HL-60 (cell line): ENCODE measurements at regions not wholly inside any gene's neighbourhood (a gene's known extent, or its start where the extent isn't known, plus 50 kb on each side); places are given as distances from the start of the nearest gene placed in this dataset.

ENCODE experiments used
- DNase-seq, 2 experiments: peaks; one replicate each; pipeline ENCODE4 v3.0.0-alpha.2; 2010 to 2020; ENCODE audit warnings: low read depth in 1 of 2, low spot score in 1 of 2
- H3K27ac ChIP-seq: fragments of 250-450 bp; sonication (Bioruptor Pico); replicated peaks from 2 replicates; pipeline ENCODE4 v1.5.1; 2020; ENCODE audit warnings: mild to moderate bottlenecking, moderate library complexity
- H3K27me3 ChIP-seq: fragments of 250-450 bp; sonication (Bioruptor Pico); 2 replicates; pipeline ENCODE4 v1.5.1; 2021; ENCODE audit warnings: mild to moderate bottlenecking, moderate library complexity; ENCODE audit not compliant: insufficient read depth, poor library complexity, severe bottlenecking
- H3K4me3 ChIP-seq: replicated peaks from 2 replicates; pipeline ENCODE4 v1.5.1; 2011; ENCODE audit warnings: mild to moderate bottlenecking, control low read depth, low read length; ENCODE audit not compliant: insufficient read depth
- CTCF ChIP-seq: IDR thresholded peaks from one replicate; pipeline ENCODE4 v1.5.1; 2011; ENCODE audit warnings: low read length, control low read depth, inconsistent platforms; ENCODE audit not compliant: insufficient read depth
- GABPA ChIP-seq: IDR thresholded peaks from 2 replicates; pipeline ENCODE4 v1.6.1; 2012; ENCODE audit warnings: low read depth
- POLR2AphosphoS5 ChIP-seq: IDR thresholded peaks from 2 replicates; pipeline ENCODE4 v1.6.1; 2012; ENCODE audit warnings: low read depth
- SPI1 ChIP-seq: IDR thresholded peaks from 2 replicates; pipeline ENCODE4 v1.6.1; 2012; ENCODE audit warnings: low read depth, mild to moderate bottlenecking, borderline replicate concordance
- TF ChIP-seq, protein P1 (sequence below): IDR thresholded peaks from 2 replicates; pipeline ENCODE4 v1.6.1; 2012; ENCODE audit warnings: low read depth; ENCODE audit not compliant: insufficient replicate concordance

GRCh38 chr9:108553111-108553635, 302.6 kb downstream of the ACTL7B start:
- DNase-seq, result no peak
- no peaks in the 10 kb centered on the region for H3K27me3 ChIP-seq
- TF ChIP-seq GABPA, result no peak
- peak; percentile 53; the same call in 1 of the 2 replicates for TF ChIP-seq SPI1
- no peak overlapping the region for H3K27ac ChIP-seq
- no peak overlapping the region for H3K4me3 ChIP-seq

GRCh38 chr9:108552459-108553040, 303.2 kb downstream of the ACTL7B start:
- TF ChIP-seq CTCF, result no peak
- no peak for TF ChIP-seq SPI1
- TF ChIP-seq POLR2AphosphoS5, result no peak
- TF ChIP-seq GABPA, result no peak
- TF ChIP-seq, protein P1, sequence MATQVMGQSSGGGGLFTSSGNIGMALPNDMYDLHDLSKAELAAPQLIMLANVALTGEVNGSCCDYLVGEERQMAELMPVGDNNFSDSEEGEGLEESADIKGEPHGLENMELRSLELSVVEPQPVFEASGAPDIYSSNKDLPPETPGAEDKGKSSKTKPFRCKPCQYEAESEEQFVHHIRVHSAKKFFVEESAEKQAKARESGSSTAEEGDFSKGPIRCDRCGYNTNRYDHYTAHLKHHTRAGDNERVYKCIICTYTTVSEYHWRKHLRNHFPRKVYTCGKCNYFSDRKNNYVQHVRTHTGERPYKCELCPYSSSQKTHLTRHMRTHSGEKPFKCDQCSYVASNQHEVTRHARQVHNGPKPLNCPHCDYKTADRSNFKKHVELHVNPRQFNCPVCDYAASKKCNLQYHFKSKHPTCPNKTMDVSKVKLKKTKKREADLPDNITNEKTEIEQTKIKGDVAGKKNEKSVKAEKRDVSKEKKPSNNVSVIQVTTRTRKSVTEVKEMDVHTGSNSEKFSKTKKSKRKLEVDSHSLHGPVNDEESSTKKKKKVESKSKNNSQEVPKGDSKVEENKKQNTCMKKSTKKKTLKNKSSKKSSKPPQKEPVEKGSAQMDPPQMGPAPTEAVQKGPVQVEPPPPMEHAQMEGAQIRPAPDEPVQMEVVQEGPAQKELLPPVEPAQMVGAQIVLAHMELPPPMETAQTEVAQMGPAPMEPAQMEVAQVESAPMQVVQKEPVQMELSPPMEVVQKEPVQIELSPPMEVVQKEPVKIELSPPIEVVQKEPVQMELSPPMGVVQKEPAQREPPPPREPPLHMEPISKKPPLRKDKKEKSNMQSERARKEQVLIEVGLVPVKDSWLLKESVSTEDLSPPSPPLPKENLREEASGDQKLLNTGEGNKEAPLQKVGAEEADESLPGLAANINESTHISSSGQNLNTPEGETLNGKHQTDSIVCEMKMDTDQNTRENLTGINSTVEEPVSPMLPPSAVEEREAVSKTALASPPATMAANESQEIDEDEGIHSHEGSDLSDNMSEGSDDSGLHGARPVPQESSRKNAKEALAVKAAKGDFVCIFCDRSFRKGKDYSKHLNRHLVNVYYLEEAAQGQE, result no peak
- DNase-seq, result no peak
- no peak overlapping the region for H3K4me3 ChIP-seq
- H3K27ac ChIP-seq, result no peak overlapping the region
- H3K27me3 ChIP-seq, result no peaks in the 10 kb centered on the region

DNA sequence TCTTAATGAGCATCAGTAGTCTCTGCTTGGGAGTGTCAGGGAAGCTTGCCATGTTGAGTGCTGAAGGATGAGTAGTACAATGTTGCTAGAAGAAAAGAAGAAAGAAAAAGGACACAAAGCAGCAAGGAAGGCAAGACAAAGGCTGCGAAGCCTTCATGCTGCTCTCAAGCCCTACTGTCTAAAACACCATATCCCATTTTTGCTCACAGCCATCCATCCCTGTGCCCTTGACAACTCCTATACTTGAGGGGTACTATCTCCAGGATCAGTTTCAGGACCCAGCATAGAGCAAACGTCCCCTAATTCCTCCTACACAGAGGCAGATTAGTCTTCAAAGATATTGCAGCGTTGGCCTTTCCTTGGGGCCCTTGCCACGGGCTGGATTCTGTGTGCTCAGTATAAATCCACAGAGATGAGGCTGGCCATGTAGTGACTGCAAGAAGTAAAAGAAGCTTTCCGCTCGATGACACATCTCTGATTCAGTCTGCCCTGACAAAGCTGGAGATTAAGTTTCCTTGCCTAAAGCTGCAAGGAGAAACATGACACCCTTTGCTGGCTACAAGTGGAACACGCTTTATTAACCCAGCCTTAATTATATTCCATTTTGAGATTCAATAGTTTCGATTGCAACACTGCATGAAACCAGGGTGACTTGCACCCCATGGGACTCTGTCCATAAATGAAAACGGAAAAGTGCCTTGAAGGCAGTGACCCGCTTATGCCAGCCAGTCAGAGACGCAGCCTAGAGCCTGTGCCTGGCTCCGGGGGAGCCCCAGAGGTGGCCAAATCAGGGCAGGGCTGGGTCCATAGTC, 304.6 kb downstream of the ACTL7B start:
- no peak for DNase-seq
- H3K27ac ChIP-seq, result no peak overlapping the region
- TF ChIP-seq SPI1 (no peak), CTCF (no peak), POLR2AphosphoS5 (no peak), GABPA (no peak)
- TF ChIP-seq, protein P1, result no peak
- no peaks in the 10 kb centered on the region for H3K27me3 ChIP-seq
- H3K4me3 ChIP-seq, result no peak overlapping the region

DNA sequence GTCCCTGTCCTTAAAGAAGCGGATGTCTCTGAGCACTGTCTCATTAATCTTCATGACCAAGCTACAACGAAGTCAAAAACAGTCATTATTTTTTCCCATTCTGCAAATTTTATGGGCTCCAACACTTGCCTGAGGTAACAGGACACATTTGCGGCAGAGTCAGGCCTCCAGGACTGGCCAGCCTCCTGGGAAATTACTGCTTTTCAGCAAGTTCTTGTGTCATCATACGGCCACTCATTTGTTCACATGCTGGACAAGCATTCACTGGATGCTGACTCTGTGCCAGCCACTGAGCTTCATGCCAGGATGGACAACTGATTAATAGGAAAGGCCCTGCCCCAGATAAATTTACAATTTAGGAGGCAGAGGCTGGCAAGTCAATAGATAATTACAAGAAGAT, 305.7 kb downstream of the ACTL7B start:
- Histone ChIP-seq H3K27me3 (no peaks in the 10 kb centered on the region), H3K27ac (no peak overlapping the region), H3K4me3 (no peak overlapping the region)
- DNase-seq, result no peak
- TF ChIP-seq, protein P1, result no peak
- TF ChIP-seq CTCF, result no peak
